Astrocyte of the spinal cord (primary cell): ENCODE measurements at regions not wholly inside any gene's neighbourhood (a gene's known extent, or its start where the extent isn't known, plus 50 kb on each side); places are given as distances from the start of the nearest gene placed in this dataset.

Source experiments
- DNase-seq: peaks from one replicate; pipeline ENCODE4 v3.0.0; 2011; ENCODE audit warnings: low read depth, low spot score
- H3K4me3 ChIP-seq: 2 replicates; pipeline ENCODE4 v1.5.1; 2011; ENCODE audit warnings: low read depth, mild to moderate bottlenecking, low read length, moderate library complexity
- CTCF ChIP-seq: IDR thresholded peaks from 2 replicates; pipeline ENCODE4 v1.5.1; 2012; ENCODE audit warnings: low read depth, mild to moderate bottlenecking, low read length, inconsistent platforms
- in situ Hi-C: cut with HindIII; loops from 2 replicates; pipeline ENCODE4 v1.10.0; 2017; ENCODE audit warnings: low sequenced_read_pairs

GRCh38 chr3:150238995-150239619 lies 169.0 kb upstream of the TSC22D2 start:
- TF ChIP-seq CTCF, result peak; percentile 45
- no peak for DNase-seq
- in situ Hi-C loops, result no loop called here
- H3K4me3 ChIP-seq, result no peak overlapping the region

- in situ Hi-C loops, result no loop called here
- no peak for TF ChIP-seq CTCF
- DNase-seq, result no peak
- H3K4me3 ChIP-seq, result no peak overlapping the region
Measured at GRCh38 chr3:150238048-150238802, 169.9 kb upstream of the TSC22D2 start.

GRCh38 chr3:150237490-150237889 lies 170.6 kb upstream of the TSC22D2 start:
- no peak overlapping the region for H3K4me3 ChIP-seq
- DNase-seq, result peak; percentile 63
- in situ Hi-C loops, result no loop called here
- no peak for TF ChIP-seq CTCF

- in situ Hi-C loops, result no loop called here
- no peak overlapping the region for H3K4me3 ChIP-seq
- DNase-seq, result peak; percentile 54
- TF ChIP-seq CTCF, result no peak
Measured at GRCh38 chr3:150236316-150237082, 171.6 kb upstream of the TSC22D2 start.

- in situ Hi-C loops, result no loop called here
- H3K4me3 ChIP-seq, result no peak overlapping the region
- DNase-seq, result peak; percentile 87
- TF ChIP-seq CTCF, result no peak
Measured at GRCh38 chr3:150235799-150236198, 172.3 kb upstream of the TSC22D2 start.

- TF ChIP-seq CTCF, result no peak
- H3K4me3 ChIP-seq, result no peak overlapping the region
- DNase-seq, result peak; percentile 79
- in situ Hi-C loops, result no loop called here
Measured at GRCh38 chr3:150232992-150233451, 175.1 kb upstream of the TSC22D2 start.
